Heart left ventricle (tissue), 13 donors: ENCODE measurements at regions not wholly inside any gene's neighbourhood (a gene's known extent, or its start where the extent isn't known, plus 50 kb on each side); places are given as distances from the start of the nearest gene placed in this dataset.

Source experiments
- CTCF ChIP-seq, 12 donors: fragments of 200-600 bp; sonication (generic) in 4 of 12; IDR thresholded peaks; one replicate each; pipeline versions ENCODE4 v1.5.0 to v1.8.0; 2018 to 2022; ENCODE audit warnings: antibody characterized with exemption in 12 of 12, mild to moderate bottlenecking in 5 of 12
- POLR2A ChIP-seq, 2 donors: fragments of 450-650 bp; IDR thresholded peaks; one replicate each; pipeline ENCODE4 v1.6.1; 2017; ENCODE audit warnings: antibody characterized with exemption in 2 of 2, mild to moderate bottlenecking in 2 of 2, moderate library complexity in 2 of 2
- donor health status: ischemic (EF 13 %, LVEDD 7.1; RV severe dilation, severe dysfunction).
- donor health status: DM: no; HTN: yes; CAD: no.
- donor health status: DM: no; HTN: no; CAD: no.
- donor health status: ischemic (EF 25% LVEDD 6.9; RV normal size, moderate dysfunction).
- donor health status: ischemic (EF 25% LVEDD 5.7; RV mildly dilated, moderate dysfunction).
- donor health status: ischemic (EF 35%, LVEDD 5.7; RV mildly dilated, moderate dysfunction).
- donor health status: nonischemic (EF 11% LVEDD 7.7; RV severe dilation, severe dysfunction).
- donor health status: DM: yes; HTN: yes; CAD: no.
- donor health status: PGD.
- donor health status: ischemic (EF 29% LVEDD 5.4; RV normal size, mild dysfunction).
- donor health status: nonischemic (EF 23%, LVEDD 6.1; RV moderate dilation, normal function).

- TF ChIP-seq CTCF (IDR thresholded peaks at IDR 0.05) (no peak), POLR2A (IDR thresholded peaks at IDR 0.05) (no peak)
Measured at GRCh38 chr17:15007147-15007553, 258.0 kb downstream of the PMP22 start.
